HCT116 (cell line): ENCODE measurements at regions not wholly inside any gene's neighbourhood (a gene's known extent, or its start where the extent isn't known, plus 50 kb on each side); places are given as distances from the start of the nearest gene placed in this dataset.

Experiments used
- ATAC-seq: fragments of 200-7000 bp; cut with Tn5 transposase; 2 replicates; pipeline ENCODE4 v1.9.1; 2020; ENCODE audit warnings: mild to moderate bottlenecking, moderate library complexity
- BruUV-seq: library from RNA; stranded (reverse); fragments of 400-500 nt; replicated peaks from 2 replicates; lab custom pipeline; 2021; lab: Mats Ljungman, UMichigan
- CTCF ChIA-PET: fragments of 300-600 bp; sonication (Branson Sonifier 250); formaldehyde crosslinking; loops from one replicate; lab custom pipeline; 2021; ENCODE audit warnings: antibody characterized with exemption; lab: Charles Lee
- POLR2A ChIA-PET: fragments of 300-600, 350-600 bp; sonication (Branson Sonifier 250); formaldehyde crosslinking; loops from one replicate; lab custom pipeline; 2021; ENCODE audit warnings: antibody characterized with exemption; lab: Charles Lee
- RAD21 ChIA-PET, 2 experiments: fragments of 300-600 bp; sonication (Branson Sonifier 250); formaldehyde crosslinking; loops; one replicate each; lab custom pipeline; 2023; ENCODE audit warnings: low total read pairs in 2 of 2; ENCODE audit not compliant: uncharacterized antibody in 2 of 2, unreplicated experiment in 2 of 2, low non-redundant PET in 1 of 2; lab: Charles Lee
- DNase-seq: peaks from one replicate; pipeline ENCODE4 v3.0.0-alpha.2; 2010; ENCODE audit warnings: low read depth, low spot score
- H2AFZ ChIP-seq: fragments of 200-600 bp; shearing (Covaris generic), sonication (generic); 2 replicates; pipeline ENCODE4 v1.6.1; 2017; ENCODE audit warnings: low read depth, mixed run types, mixed read lengths, antibody characterized with exemption, low read length; ENCODE audit not compliant: poor library complexity, severe bottlenecking
- H3K27ac ChIP-seq: 2 replicates; pipeline ENCODE4 v1.5.1; 2012; ENCODE audit warnings: low read depth, low read length
- H3K27me3 ChIP-seq: fragments of 200-600 bp; sonication (generic); 2 replicates; pipeline ENCODE4 v1.6.1; 2016; ENCODE audit warnings: mixed run types, low read length, mixed read lengths; ENCODE audit not compliant: insufficient read depth
- H3K36me3 ChIP-seq, 2 experiments: fragments of 200-500 bp in 1 of 2; fragments of 200-600 bp in 1 of 2; sonication (Bioruptor generic) in 1 of 2; sonication (generic) in 1 of 2; 2 replicates each; pipeline versions ENCODE4 v1.5.1 to v1.6.1; 2014 to 2016; ENCODE audit warnings: low read length in 2 of 2, inconsistent platforms in 1 of 2, mixed read lengths in 1 of 2, mixed run types in 1 of 2; ENCODE audit not compliant: insufficient read depth in 2 of 2, control insufficient read depth in 1 of 2
- H3K4me1 ChIP-seq, 2 experiments: fragments of 200-600 bp in 1 of 2; sonication (generic) in 1 of 2; 2 replicates each; pipeline versions ENCODE4 v1.5.1 to v1.6.1; 2012 to 2017; ENCODE audit warnings: low read length in 2 of 2, inconsistent platforms in 1 of 2, mild to moderate bottlenecking in 1 of 2, mixed read lengths in 1 of 2, mixed run types in 1 of 2, moderate library complexity in 1 of 2; ENCODE audit not compliant: insufficient read depth in 2 of 2, control insufficient read depth in 1 of 2
- H3K4me2 ChIP-seq: fragments of 200-600 bp; sonication (generic); 2 replicates; pipeline ENCODE4 v1.6.1; 2017; ENCODE audit warnings: mixed run types, low read length, mixed read lengths
- H3K4me3 ChIP-seq, 2 experiments: fragments of 200-600 bp in 1 of 2; sonication (generic) in 1 of 2; replicated peaks in 1 of 2; 2 replicates each; pipeline ENCODE4 v1.5.1; 2011 to 2016; ENCODE audit warnings: low read length in 2 of 2, control low read depth in 1 of 2, low read depth in 1 of 2, mild to moderate bottlenecking in 1 of 2, mixed read lengths in 1 of 2, mixed run types in 1 of 2
- H3K79me2 ChIP-seq: fragments of 200-600 bp; sonication (generic); 2 replicates; pipeline ENCODE4 v1.6.1; 2017; ENCODE audit warnings: mild to moderate bottlenecking, mixed run types, low read length, moderate library complexity, mixed read lengths; ENCODE audit not compliant: insufficient read depth
- H3K9ac ChIP-seq: fragments of 200-600 bp; sonication (generic); 2 replicates; pipeline ENCODE4 v1.6.1; 2016; ENCODE audit warnings: low read length, mixed read lengths
- H3K9me2 ChIP-seq: fragments of 200-600 bp; sonication (generic), shearing (Covaris generic); 2 replicates; pipeline ENCODE4 v1.6.1; 2017; ENCODE audit warnings: mixed run types, mild to moderate bottlenecking, moderate library complexity; ENCODE audit not compliant: insufficient read depth
- H3K9me3 ChIP-seq, 2 experiments: fragments of 200-500 bp in 1 of 2; fragments of 200-600 bp in 1 of 2; sonication (Bioruptor generic) in 1 of 2; sonication (generic) in 1 of 2; 2 replicates each; pipeline ENCODE4 v1.6.1; 2014 to 2017; ENCODE audit warnings: low read length in 2 of 2, mixed read lengths in 2 of 2, inconsistent platforms in 1 of 2, low read depth in 1 of 2, mild to moderate bottlenecking in 1 of 2, mixed run types in 1 of 2, moderate library complexity in 1 of 2; ENCODE audit not compliant: control insufficient read depth in 1 of 2, insufficient read depth in 1 of 2
- H4K20me1 ChIP-seq: fragments of 200-600 bp; sonication (generic), shearing (Covaris generic); 2 replicates; pipeline ENCODE4 v1.6.1; 2017; ENCODE audit warnings: mixed run types, mild to moderate bottlenecking, moderate library complexity; ENCODE audit not compliant: insufficient read depth
- CBX3 ChIP-seq: IDR thresholded peaks from 2 replicates; pipeline ENCODE4 v1.6.1; 2012; ENCODE audit warnings: low read depth
- CEBPB ChIP-seq: IDR thresholded peaks from 2 replicates; pipeline ENCODE4 v1.6.1; 2012; ENCODE audit warnings: low read depth
- ELF1 ChIP-seq: IDR thresholded peaks from 2 replicates; pipeline ENCODE4 v1.6.1; 2012; ENCODE audit warnings: low read depth, borderline replicate concordance
- EZH2 ChIP-seq: fragments of 200-600 bp; sonication (generic); IDR thresholded peaks from 2 replicates; pipeline ENCODE4 v1.6.1; 2017; ENCODE audit warnings: antibody characterized with exemption, mixed run types
- EZH2phosphoT487 ChIP-seq: fragments of 200-600 bp; IDR thresholded peaks from 2 replicates; pipeline ENCODE4 v1.6.1; 2018; ENCODE audit warnings: antibody characterized with exemption, borderline replicate concordance
- FOSL1 ChIP-seq: IDR thresholded peaks from 2 replicates; pipeline ENCODE4 v1.6.1; 2012; ENCODE audit warnings: low read depth
- JUND ChIP-seq: IDR thresholded peaks from 2 replicates; pipeline ENCODE4 v1.6.1; 2012
- POLR2A ChIP-seq: IDR thresholded peaks from 2 replicates; pipeline ENCODE4 v1.7.0; 2011; ENCODE audit warnings: borderline replicate concordance; ENCODE audit not compliant: insufficient read depth, insufficient read length; ENCODE audit errors: extremely low read depth
- POLR2AphosphoS5 ChIP-seq: IDR thresholded peaks from 2 replicates; pipeline ENCODE4 v1.6.1; 2011; ENCODE audit warnings: mild to moderate bottlenecking, low read depth, low read length, moderate library complexity
- SIN3A ChIP-seq: IDR thresholded peaks from 2 replicates; pipeline ENCODE4 v1.6.1; 2012; ENCODE audit warnings: low read depth
- SRF ChIP-seq: IDR thresholded peaks from 2 replicates; pipeline ENCODE4 v1.6.1; 2012; ENCODE audit warnings: low read depth
- TCF7L2 ChIP-seq: IDR thresholded peaks from 2 replicates; pipeline ENCODE4 v1.7.0; 2011; ENCODE audit warnings: borderline replicate concordance, inconsistent platforms; ENCODE audit not compliant: insufficient read depth, insufficient read length; ENCODE audit errors: extremely low read depth
- YY1 ChIP-seq: IDR thresholded peaks from 2 replicates; pipeline ENCODE4 v1.6.1; 2011; ENCODE audit warnings: low read length, low read depth, moderate library complexity, mild to moderate bottlenecking; ENCODE audit not compliant: insufficient replicate concordance; ENCODE audit errors: extremely low read depth
- ZFX ChIP-seq: fragments of 450-650 bp; IDR thresholded peaks from 2 replicates; pipeline ENCODE4 v1.6.1; 2017
- ZNF274 ChIP-seq: fragments of 200-500 bp; sonication (Bioruptor generic); IDR thresholded peaks from 2 replicates; pipeline ENCODE4 v1.6.1; 2014; ENCODE audit warnings: mild to moderate bottlenecking, low read depth, low read length, inconsistent platforms
- intact Hi-C: fragments of 100-400 bp; cut with micrococcal nuclease; formaldehyde crosslinking; loops from 2 replicates; pipeline ENCODE4 v1.10.0; 2022
- TF ChIP-seq, protein P1 (sequence below): IDR thresholded peaks from 2 replicates; pipeline ENCODE4 v1.6.1; 2012
- TF ChIP-seq, protein P2 (sequence below): IDR thresholded peaks from 2 replicates; pipeline ENCODE4 v1.6.1; 2012
- TF ChIP-seq, protein P3 (sequence below): IDR thresholded peaks from 2 replicates; pipeline ENCODE4 v1.6.1; 2012; ENCODE audit warnings: low read depth
- TF ChIP-seq, protein P4 (sequence below), 3 experiments: fragments of 200-600 bp in 1 of 3; sonication (generic) in 1 of 3; IDR thresholded peaks in 2 of 3; conservative IDR thresholded peaks in 1 of 3; 2 replicates each; pipeline ENCODE4 v1.5.1; 2012 to 2017; ENCODE audit warnings: low read depth in 2 of 3, low read length in 2 of 3, antibody characterized with exemption in 1 of 3, borderline replicate concordance in 1 of 3, control low read depth in 1 of 3, mild to moderate bottlenecking in 1 of 3, mixed read lengths in 1 of 3, mixed run types in 1 of 3, moderate library complexity in 1 of 3; ENCODE audit not compliant: insufficient read depth in 1 of 3
- TF ChIP-seq, protein P5 (sequence below): IDR thresholded peaks from 2 replicates; pipeline ENCODE4 v1.6.1; 2011; ENCODE audit warnings: mild to moderate bottlenecking, low read length, moderate library complexity; ENCODE audit not compliant: insufficient replicate concordance; ENCODE audit errors: extremely low read depth

DNA sequence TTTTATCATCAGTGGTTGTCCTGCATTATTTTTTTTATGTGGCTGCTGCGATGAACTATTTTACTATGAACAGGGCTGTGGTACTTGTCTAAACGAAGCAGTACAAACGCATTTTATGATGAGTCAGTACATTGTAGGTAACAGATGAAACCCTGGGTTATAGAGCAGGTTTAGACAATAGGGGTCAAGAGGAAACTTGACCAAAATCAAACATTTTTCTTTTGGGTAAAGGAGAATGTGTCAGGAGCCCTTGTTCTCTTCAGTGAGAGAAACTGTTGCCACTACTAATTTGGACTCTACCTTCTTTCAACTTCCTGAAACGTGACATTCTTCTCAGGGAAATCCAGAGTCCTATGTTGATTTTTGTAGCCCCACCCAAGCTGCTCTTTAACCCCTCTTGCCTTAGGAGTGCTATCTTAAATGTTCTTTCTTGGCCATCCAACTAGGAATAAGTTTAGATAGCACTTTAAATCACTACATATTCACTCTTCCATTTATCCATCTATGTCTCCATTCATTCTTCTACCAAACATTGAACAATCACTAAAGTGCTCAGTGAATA, 415.8 kb upstream of the NR3C2 start:
- intact Hi-C loops, result no loop called here
- TF ChIP-seq YY1 (no peak), POLR2AphosphoS5 (no peak), FOSL1 (no peak), ZNF274 (no peak), ZFX (no peak), CEBPB (no peak), POLR2A (no peak), TCF7L2 (no peak), EZH2 (no peak), EZH2phosphoT487 (no peak), ELF1 (no peak), JUND (no peak), SIN3A (no peak), CBX3 (no peak), SRF (no peak)
- TF ChIP-seq, protein P1, sequence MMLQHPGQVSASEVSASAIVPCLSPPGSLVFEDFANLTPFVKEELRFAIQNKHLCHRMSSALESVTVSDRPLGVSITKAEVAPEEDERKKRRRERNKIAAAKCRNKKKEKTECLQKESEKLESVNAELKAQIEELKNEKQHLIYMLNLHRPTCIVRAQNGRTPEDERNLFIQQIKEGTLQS, result no peak
- TF ChIP-seq, protein P2, sequence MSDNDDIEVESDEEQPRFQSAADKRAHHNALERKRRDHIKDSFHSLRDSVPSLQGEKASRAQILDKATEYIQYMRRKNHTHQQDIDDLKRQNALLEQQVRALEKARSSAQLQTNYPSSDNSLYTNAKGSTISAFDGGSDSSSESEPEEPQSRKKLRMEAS, result no peak
- TF ChIP-seq, protein P3, sequence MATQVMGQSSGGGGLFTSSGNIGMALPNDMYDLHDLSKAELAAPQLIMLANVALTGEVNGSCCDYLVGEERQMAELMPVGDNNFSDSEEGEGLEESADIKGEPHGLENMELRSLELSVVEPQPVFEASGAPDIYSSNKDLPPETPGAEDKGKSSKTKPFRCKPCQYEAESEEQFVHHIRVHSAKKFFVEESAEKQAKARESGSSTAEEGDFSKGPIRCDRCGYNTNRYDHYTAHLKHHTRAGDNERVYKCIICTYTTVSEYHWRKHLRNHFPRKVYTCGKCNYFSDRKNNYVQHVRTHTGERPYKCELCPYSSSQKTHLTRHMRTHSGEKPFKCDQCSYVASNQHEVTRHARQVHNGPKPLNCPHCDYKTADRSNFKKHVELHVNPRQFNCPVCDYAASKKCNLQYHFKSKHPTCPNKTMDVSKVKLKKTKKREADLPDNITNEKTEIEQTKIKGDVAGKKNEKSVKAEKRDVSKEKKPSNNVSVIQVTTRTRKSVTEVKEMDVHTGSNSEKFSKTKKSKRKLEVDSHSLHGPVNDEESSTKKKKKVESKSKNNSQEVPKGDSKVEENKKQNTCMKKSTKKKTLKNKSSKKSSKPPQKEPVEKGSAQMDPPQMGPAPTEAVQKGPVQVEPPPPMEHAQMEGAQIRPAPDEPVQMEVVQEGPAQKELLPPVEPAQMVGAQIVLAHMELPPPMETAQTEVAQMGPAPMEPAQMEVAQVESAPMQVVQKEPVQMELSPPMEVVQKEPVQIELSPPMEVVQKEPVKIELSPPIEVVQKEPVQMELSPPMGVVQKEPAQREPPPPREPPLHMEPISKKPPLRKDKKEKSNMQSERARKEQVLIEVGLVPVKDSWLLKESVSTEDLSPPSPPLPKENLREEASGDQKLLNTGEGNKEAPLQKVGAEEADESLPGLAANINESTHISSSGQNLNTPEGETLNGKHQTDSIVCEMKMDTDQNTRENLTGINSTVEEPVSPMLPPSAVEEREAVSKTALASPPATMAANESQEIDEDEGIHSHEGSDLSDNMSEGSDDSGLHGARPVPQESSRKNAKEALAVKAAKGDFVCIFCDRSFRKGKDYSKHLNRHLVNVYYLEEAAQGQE, result no peak
- TF ChIP-seq, protein P4, sequence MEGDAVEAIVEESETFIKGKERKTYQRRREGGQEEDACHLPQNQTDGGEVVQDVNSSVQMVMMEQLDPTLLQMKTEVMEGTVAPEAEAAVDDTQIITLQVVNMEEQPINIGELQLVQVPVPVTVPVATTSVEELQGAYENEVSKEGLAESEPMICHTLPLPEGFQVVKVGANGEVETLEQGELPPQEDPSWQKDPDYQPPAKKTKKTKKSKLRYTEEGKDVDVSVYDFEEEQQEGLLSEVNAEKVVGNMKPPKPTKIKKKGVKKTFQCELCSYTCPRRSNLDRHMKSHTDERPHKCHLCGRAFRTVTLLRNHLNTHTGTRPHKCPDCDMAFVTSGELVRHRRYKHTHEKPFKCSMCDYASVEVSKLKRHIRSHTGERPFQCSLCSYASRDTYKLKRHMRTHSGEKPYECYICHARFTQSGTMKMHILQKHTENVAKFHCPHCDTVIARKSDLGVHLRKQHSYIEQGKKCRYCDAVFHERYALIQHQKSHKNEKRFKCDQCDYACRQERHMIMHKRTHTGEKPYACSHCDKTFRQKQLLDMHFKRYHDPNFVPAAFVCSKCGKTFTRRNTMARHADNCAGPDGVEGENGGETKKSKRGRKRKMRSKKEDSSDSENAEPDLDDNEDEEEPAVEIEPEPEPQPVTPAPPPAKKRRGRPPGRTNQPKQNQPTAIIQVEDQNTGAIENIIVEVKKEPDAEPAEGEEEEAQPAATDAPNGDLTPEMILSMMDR (IDR thresholded peaks at IDR 0.05 in 2 of 3, conservative IDR thresholded peaks at IDR 0.05 in 1 of 3; ENCODE audit: borderline replicate concordance in 1 of 3, insufficient read depth in 1 of 3, low read depth in 2 of 3, low read length in 2 of 3), result no peak
- TF ChIP-seq, protein P5, sequence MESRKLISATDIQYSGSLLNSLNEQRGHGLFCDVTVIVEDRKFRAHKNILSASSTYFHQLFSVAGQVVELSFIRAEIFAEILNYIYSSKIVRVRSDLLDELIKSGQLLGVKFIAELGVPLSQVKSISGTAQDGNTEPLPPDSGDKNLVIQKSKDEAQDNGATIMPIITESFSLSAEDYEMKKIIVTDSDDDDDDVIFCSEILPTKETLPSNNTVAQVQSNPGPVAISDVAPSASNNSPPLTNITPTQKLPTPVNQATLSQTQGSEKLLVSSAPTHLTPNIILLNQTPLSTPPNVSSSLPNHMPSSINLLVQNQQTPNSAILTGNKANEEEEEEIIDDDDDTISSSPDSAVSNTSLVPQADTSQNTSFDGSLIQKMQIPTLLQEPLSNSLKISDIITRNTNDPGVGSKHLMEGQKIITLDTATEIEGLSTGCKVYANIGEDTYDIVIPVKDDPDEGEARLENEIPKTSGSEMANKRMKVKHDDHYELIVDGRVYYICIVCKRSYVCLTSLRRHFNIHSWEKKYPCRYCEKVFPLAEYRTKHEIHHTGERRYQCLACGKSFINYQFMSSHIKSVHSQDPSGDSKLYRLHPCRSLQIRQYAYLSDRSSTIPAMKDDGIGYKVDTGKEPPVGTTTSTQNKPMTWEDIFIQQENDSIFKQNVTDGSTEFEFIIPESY, result no peak
- H4K20me1 ChIP-seq, result no peaks in the 10 kb centered on the region
- CTCF ChIA-PET, result no interaction called here
- no peak overlapping the region for H3K4me2 ChIP-seq
- no peaks in the 10 kb centered on the region for H3K36me3 ChIP-seq
- H3K9me2 ChIP-seq, result no peaks in the 10 kb centered on the region
- no peak overlapping the region for H3K9ac ChIP-seq
- DNase-seq (no peak), ATAC-seq (no peak)
- H3K79me2 ChIP-seq, result no peaks in the 10 kb centered on the region
- no peaks in the 10 kb centered on the region for H3K4me1 ChIP-seq
- no peak overlapping the region for H2AFZ ChIP-seq
- no peak overlapping the region for H3K27ac ChIP-seq
- RAD21 ChIA-PET, result no interaction called here
- POLR2A ChIA-PET, result no interaction called here
- H3K9me3 ChIP-seq, result no peaks in the 10 kb centered on the region
- no peak overlapping the region for H3K4me3 ChIP-seq
- BruUV-seq, result no TSS peak
- no peaks in the 10 kb centered on the region for H3K27me3 ChIP-seq
